OCI-LY3 (cell line): ENCODE measurements at regions not wholly inside any gene's neighbourhood (a gene's known extent, or its start where the extent isn't known, plus 50 kb on each side); places are given as distances from the start of the nearest gene placed in this dataset.

Experiments
- EZH2phosphoT487 ChIP-seq: fragments of 200-600 bp; shearing (Covaris generic); IDR thresholded peaks from 2 replicates; pipeline ENCODE4 v1.6.1; 2018; ENCODE audit warnings: antibody characterized with exemption, mixed run types, low read depth
- TF ChIP-seq, protein P1 (sequence below): fragments of 200-600, 300-600 bp; sonication (generic); IDR thresholded peaks from 2 replicates; pipeline ENCODE4 v1.5.1; 2014; ENCODE audit warnings: antibody characterized with exemption, low read length, low read depth

DNA sequence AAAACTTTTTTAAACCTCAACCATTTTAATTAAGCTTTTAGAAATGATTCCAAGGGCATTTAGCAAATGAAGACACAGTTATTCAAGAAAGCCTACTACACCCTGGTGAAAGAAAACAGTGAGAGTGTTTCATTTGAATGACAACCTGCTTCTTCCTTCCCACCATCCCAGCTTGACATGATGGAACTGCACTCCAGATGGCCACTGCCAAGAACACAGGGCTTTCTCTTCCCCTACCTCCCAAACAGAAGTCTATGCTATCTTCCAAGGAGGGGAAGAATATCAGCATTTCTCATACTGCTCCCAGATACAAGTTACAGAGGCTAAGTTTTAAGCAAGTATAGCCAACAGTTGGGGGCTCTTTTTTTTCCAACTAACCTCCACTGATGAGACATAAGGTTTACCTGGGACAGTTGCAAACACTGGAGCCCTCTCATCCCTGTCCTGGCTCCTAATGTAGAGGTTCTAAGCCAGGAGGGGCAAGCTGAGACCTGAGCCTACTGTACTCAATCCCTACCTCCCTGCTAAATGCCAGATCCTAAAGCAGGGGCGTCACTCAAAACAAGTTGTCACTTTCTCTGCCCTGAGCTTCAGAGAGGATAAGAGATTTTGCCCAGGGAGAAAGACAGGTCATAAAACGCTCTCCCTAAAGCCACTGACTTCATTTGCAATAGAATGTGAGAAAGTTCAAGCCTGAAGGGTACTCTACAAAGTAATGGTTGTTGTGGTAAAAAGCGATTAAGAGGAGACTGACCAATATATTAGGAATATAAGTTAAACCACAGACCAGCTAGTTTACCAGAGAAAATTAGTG is 88.5 kb upstream of the SLC27A6 start:
- TF ChIP-seq, protein P1, sequence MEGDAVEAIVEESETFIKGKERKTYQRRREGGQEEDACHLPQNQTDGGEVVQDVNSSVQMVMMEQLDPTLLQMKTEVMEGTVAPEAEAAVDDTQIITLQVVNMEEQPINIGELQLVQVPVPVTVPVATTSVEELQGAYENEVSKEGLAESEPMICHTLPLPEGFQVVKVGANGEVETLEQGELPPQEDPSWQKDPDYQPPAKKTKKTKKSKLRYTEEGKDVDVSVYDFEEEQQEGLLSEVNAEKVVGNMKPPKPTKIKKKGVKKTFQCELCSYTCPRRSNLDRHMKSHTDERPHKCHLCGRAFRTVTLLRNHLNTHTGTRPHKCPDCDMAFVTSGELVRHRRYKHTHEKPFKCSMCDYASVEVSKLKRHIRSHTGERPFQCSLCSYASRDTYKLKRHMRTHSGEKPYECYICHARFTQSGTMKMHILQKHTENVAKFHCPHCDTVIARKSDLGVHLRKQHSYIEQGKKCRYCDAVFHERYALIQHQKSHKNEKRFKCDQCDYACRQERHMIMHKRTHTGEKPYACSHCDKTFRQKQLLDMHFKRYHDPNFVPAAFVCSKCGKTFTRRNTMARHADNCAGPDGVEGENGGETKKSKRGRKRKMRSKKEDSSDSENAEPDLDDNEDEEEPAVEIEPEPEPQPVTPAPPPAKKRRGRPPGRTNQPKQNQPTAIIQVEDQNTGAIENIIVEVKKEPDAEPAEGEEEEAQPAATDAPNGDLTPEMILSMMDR: no peak
- no peak for TF ChIP-seq EZH2phosphoT487
